HG02981 (cell line): ENCODE measurements at regions not wholly inside any gene's neighbourhood (a gene's known extent, or its start where the extent isn't known, plus 50 kb on each side); places are given as distances from the start of the nearest gene placed in this dataset.

Source experiments
- ATAC-seq: cut with Tn5 transposase; IDR thresholded peaks from one replicate; pipeline ENCODE4 v1.9.1; 2021; ENCODE audit warnings: mild to moderate bottlenecking, moderate library complexity; ENCODE audit not compliant: unreplicated experiment

DNA sequence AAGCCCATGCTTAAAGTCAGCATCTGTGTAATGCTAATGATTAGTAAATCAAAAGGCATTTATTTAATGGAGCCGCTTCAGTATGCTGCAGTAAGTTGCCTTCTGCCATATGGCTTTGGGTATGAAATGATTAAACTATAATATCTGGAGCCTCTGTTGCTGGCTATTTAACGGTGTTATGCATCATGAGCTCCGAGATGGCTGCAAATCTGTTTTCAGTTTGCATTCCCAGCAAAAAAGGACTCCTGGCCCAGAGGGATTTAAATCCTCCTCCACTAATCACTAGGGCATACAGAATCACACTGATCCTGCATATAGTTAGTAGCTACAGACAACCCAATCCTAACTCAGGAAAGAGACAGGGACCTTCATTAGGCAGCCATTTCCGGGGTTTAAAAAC is 171.5 kb upstream of the EEA1 start:
- no peak for ATAC-seq

DNA sequence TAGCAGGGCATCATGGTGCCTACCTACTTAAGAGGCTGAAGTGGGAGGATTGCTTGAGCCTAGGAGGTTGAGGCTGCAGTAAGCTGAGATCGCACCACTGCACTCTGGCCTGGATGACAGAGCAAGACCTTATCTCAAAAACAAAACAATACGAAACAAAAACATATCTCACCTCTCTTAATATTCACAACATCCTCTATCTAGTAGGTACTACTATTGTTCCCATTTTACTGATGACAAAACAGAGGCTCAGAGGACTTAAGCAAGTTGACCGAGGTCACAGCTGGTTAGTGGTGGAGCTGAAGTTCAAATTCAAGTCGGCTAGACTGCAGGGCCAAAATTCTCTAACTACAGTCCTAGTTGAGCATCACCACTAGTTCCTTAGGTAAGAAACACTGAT is 172.3 kb upstream of the EEA1 start:
- no peak for ATAC-seq

DNA sequence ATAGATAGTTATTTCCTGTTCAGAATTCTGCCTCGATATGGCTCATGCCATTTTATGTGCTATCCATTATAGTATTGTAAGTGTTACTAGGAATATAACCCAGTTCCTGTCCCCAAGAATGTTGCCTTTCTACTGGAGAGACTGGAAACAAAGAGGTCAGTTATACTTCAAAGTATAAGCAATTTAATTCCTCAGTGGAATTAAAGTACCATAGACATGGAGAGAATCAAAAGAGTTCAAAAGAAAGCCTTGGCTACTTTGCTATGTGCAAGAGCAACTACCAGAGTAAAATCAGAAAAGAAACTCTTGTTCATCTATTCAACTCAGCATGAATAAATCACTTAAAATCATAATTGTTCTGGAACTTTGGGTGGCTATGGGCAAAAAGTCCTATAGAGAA is 173.2 kb upstream of the EEA1 start:
- no peak for ATAC-seq

DNA sequence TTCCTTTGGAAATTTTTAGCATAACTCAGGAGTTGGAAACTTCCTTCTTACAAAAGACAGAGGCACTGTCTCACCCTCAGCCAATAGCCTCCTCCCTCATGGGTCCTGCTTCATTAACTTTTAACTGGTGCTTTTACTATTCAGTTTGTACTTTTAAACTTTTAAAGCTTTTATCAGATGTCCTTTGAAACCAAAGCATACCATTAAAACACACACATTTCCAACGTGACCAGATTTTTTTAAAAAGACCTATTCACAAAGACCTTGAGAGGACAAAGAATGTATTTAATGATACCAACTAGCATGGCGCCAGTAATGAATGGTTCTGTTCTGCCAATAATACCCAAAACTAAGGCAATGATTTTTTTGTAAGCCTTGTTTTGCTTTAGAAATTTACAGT is 173.6 kb upstream of the EEA1 start:
- ATAC-seq: no peak

DNA sequence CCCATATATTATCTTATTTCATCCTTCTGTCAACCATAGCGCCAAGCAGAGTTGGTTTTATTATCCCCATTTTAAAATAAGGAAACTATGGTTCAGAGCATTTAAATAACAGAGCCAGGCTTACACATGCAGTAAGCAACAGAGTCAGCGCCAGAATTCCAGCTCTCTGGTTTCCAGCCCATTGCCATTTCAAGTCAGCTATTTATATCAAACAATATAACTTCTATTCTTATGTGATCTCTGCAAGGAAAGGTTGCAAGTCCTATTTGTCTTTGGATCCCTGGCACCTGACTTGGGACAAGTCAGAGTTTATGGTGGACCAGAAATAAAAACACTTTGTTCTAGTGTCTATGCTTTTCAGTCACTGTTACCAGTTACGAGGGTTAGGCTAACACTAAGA is 174.1 kb upstream of the EEA1 start:
- no peak for ATAC-seq

DNA sequence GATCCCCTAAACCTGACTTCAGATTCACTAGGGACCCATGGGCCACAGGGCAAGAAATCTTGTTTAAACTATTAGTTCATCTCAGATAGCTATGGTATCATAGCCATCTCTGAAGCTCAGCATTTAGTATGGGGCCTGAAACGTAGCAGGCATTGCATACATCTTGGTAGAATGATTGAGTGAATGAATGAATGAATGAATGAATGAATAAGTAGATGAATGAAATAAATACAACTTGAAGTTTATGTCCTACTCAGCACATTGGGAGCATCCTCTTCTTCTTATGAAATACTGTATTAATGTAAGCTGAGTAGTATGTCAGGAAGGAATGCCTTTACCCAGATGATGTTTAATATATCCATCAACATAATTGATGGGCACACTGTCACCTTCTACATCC is 175.4 kb upstream of the EEA1 start:
- ATAC-seq: no peak

DNA sequence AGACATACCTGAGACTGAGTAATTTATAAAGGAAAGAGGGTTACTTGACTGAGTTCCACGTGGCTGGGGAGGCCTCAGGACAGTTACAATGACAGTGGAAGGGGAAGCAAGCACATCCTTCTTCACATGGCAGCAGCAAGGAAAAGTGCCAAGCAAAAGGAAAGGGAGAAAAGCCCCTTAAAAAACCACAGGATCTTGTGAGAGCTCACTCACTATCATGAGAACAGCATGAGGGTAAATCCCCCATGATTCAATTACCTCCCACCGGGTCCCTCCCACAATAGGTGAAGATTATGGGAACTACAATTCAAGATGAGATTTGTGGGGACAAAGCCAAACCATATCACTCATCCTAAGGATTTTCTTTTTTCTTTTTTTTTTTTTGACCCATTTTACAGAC is 177.8 kb upstream of the EEA1 start:
- no peak for ATAC-seq

DNA sequence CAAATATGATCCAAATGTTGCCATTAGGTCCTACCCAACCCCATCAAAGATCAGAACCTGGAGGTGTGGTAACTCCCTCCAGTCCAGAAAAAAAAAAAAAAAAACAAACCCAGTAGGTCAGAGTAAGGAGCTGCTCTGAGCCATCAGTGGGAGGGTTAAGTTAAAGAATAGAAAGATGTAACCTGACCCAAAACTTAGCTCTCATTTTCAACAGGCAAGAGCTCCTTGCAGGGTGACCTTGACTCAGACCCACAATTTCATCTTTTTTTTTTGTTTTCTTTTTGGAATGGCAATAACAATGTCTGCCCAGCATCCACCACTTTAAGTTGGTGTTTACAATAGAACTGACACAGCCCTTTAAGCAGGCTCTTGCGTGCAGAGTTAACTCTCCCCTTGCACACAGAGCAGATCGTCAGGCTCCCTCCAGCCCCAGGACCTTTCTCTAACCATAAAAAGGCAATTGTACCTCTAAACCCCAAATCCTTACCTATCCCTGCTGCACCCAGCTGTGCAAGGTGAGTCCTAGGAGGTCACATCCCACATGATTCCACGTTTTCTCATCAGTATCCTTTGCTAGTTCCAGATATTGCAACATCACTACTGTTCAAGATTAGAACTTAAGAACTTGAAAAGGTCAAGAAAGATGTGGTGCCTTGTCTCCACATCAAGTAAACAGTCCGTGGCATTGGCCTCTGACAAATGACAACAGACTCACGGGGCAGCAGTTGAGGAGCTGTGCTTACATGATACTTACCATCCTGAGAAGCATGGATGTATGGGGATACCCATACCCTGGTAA is 178.6 kb upstream of the EEA1 start:
- ATAC-seq: no peak

DNA sequence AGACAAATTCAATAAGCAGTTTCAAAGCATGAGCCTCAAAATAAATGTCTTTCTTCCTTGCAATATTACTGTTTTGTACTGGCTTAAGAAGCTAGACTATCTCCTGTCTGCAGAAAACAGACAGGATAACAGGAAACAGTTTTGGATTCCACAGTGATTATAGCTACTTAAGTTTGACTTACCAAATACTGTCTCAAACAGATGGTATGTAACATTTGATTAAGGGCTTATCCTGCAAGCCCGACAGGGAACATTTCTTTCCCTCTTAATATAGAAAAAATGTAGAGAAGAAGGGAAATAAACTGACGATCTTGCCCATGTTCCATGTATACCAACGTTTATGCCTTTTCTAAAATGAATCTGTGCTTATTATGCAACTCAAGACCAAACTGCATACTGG is 179.9 kb upstream of the EEA1 start:
- ATAC-seq: no peak

DNA sequence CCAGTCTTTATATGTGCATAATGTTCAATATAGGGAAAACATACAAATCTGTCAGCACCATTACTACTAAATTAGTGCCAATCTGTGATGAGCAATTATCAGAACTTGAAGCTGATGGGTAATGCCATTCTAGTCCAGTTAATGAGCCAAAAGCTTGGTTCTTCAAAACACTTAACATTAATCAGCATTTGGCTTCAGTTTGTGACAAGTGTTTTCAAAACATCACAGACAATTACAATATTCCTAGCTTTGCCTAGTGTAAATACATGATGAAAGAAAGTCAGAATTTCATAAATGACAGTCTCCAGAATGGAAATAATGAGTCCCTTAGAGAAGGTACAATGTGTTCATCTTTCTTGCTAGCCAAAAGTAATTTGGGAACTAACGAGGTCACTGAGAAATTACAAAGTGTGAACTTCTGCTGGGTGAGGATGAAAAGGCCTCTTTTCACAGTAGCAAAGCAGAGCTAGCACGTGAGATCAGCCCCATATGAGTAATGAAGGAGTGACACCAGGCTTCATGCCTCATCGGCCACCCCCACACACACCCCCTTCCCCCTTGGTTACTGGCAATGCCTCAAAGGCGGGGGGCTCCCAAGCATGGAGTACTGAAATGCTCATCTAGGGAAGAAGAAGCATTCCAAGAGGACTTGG is 180.6 kb upstream of the EEA1 start:
- ATAC-seq: no peak

DNA sequence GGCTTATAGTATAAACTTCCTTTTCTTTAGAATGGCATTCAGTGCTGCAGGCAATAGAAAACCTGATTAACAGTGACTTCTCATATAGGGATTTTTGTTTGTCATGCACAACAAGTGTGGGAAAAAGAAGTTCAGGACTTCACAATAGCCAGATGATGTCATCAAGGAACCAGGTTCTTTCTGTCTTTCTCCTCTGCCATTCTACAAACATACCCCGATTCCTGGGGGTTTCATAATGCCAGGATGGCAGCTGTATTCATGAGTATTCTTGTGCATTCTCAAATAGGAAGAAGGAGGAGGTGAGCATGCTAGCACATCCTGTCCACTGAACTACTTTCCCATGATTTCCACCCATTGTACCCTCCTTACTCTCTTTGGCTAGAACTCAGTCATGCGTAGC is 182.7 kb upstream of the EEA1 start:
- no peak for ATAC-seq

DNA sequence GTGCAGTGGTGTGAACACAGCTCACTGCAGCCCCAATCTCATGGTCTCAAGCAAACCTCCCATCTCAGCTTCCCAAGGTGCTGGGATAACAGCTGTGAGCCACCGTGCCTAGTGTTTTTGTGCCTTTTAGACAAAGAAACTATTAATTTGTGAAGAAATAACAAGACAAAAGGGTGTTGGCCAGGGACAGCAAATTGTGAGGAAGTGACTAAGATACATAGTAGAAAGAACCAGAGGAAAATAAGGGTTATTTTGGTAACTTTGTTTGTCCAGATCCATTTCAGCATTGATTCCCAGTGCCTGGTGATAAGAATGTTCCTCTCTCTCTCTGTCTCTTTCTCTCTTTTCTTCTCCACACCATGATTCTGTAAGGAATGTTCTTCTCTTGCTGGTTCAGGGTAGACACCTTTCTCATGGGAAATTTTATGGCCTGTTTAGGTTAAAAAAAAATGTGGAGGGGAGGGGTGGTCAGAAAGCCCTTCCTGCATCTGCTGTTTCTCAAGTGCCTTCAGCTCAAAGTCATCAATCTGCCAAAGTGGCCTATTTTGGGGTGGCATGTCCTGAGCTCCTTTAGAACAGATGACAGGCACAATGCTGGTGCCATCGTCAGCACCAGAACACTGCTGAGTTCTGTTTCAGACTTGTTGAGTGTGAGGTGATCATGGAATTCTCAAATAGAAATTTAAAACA is 184.4 kb upstream of the EEA1 start:
- ATAC-seq: no peak

DNA sequence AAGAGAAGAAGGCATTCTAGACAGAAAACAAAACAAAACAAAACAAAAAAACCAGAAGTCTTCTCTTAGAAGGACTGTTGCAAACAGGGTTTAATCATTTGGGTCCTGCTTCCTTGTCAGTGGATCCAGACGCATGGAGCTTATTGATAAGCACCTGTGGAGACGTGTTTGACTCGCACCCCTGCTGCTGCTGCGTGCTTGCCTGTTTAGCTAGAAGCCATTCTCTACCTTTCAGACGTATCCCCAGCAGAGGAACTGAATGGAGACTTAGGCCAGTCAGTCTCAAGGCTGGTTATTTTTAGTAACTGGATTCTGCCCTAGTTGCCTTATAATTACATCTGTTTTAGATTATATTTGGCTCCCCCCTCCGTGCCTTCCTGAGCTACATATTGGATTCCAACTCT is 186.1 kb upstream of the EEA1 start:
- no peak for ATAC-seq

DNA sequence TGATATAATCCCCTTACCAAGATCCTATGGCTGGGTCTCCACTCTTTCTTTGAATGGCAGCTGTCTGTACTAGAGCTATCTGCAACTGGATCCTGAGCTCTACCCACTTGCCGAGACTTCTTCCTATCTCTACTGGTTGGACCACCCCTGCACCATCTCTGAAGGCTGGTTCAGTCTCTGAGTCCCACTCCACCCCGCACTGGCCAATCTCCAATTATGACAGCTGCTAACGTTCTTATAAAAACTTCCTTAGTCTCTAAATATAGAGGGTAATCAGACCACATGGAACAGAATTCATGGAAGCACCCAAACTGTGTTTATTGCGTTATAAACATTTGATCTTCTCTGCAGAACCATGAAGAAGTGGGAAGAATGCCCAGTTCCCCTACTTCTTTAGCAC is 186.6 kb upstream of the EEA1 start:
- ATAC-seq: no peak

DNA sequence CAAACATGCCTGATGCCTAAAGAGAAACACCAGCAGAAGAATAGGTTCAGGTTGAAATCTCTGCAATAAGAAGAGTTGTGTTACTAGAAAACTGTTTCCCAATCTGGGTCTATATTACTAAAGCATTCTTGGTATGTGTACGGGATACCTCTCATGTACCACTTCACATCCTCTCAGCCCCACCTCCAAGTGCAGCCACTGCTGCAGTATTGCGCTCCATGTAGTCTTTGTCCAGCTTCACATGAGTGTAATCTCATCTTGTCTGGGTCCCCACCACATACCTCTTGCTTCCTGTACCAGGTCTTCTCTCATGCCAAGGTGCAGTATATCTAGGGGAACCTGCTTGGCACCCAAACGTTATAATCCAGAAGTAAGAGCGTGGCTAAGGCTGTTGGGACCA is 187.5 kb upstream of the EEA1 start:
- ATAC-seq: no peak

DNA sequence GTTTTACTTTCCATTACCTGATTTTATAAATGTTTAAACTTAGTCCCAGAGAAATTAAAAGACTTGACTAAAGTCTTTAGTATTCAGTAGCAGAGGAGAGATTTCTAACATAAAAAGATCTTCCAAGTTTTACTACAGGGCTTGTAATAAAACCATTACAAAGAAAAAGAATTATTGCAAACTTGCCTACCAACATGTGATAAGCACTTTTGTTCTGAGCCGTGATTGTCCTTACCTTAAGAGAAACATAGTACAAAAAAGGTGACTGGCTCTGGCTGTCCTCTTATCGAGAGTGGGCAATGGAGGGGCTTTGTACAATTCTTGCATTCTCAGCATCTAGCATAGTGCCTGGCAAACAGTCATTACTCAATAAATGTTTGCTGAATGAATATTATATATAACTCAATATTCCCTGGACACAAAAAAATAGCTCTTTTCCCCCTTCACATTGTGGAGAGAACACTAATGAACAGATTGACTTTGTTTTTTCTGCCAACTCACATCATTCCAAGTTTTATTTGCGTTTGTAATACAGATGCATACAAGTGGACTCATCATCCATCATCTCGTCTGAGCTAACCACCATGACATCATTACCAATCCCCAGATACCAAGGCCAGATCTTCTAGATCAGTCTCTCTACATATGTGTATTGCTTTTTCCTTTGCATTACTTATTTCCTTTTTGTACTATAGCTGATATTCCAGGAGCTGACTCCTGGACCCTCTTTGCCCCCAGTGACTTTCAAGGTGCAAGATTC is 192.8 kb upstream of the EEA1 start:
- no peak for ATAC-seq

DNA sequence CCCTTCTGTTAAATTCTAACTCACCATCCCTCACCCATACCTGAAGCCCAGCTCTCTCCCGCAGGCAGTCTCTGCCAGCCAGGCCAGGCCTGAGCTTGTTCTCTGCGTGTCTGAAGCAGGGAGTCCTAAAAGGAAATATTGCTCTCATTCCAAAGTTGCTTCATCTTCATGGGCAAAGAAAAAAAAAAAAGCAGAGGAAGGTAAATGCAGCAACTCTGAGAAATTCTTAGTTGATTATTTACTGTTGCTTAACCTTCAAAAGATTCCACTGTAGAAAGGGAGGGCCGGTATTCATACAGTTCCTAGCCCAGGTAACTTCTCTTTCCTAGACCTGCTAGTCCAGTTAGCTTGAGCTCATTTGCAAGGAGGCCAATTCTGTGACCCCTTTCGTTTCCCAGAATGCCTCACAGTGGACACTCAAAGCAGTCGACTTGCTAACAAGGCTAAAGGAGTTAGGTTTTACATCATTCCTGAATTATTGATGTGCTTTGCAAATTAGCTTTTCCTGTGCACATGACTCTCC is 193.5 kb upstream of the EEA1 start:
- ATAC-seq: no peak

DNA sequence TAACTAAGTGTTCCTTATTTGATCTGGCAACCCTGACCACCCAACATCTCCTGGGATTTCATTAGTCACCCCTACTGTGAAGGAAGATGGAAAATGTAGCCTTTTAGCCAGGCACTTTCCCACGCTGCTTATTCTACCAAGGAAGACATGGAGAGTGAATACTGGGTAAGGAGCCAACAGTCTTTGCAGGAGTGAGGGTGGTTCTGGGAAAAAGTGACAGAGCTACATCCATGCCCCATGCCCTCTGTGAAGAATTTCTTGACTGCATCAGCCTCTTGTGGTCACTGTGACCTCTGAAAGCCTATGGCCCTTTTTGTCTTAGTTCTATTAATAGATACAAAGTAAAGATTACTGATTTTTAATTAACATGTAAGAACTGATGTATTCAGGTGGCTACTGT is 196.0 kb upstream of the EEA1 start:
- peak; percentile 40 for ATAC-seq

DNA sequence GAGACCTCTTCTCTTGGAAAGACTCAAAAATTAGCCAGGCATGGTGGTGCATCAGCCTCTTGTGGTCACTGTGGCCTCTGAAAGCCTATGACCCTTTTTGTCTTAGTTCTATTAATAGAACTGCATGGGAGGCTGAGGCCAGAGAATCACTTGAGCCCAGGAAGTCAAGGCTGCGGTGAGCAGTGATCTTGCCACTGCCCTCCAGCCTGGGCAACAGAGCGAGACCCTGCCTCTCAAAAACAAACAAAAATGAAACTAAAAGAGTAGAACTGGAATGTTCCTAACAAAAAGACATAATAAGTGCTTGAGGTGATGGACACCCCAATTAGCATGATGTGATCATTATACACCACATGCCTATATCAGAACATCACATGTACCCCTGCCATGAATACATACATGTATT is 197.0 kb upstream of the EEA1 start:
- ATAC-seq: peak; percentile 44

DNA sequence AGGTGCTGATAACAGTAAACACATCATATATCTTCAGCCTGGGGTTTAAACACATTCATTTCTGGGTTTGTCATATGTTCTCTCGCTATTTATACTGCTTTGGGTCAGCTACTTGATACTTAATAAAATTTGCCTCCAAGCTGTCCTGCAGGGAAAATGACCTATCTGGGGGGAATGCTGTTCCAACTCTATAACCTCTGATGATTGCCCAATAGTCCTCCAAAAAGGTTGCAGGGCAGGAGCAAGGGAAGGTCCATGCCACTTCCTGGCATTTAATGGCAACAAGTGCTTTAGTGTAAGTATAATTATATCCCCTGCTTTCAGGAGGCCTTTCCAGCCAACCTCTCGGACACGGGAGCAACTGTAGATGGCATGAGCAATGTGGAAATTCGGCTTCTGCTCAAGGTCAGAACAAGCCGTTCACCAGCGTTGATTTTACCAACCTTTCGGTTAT is 198.0 kb upstream of the EEA1 start:
- ATAC-seq: no peak
